Gastrocnemius medialis (tissue), 4 donors: ENCODE measurements at regions not wholly inside any gene's neighbourhood (a gene's known extent, or its start where the extent isn't known, plus 50 kb on each side); places are given as distances from the start of the nearest gene placed in this dataset.

Experiments used
- ATAC-seq, 2 donors: fragments of 150-250 bp; one replicate each; pipeline ENCODE4 v1.9.1; 2016
- DNase-seq, 2 donors: peaks; one replicate each; pipeline ENCODE4 v3.0.0-alpha.2; 2019
- H3K27ac ChIP-seq, 4 donors: fragments of 200-600 bp; sonication (generic); 1 replicate in 1 of 4; 2 replicates in 3 of 4; pipeline ENCODE4 v1.5.1; 2016 to 2018; ENCODE audit warnings: mild to moderate bottlenecking in 2 of 4, moderate library complexity in 1 of 4
- H3K27me3 ChIP-seq, 3 donors: fragments of 200-600 bp; sonication (generic) in 2 of 3; 1 replicate in 1 of 3; 2 replicates in 2 of 3; pipeline versions ENCODE4 v1.5.1 to v1.6.0; 2016 to 2019; ENCODE audit warnings: mild to moderate bottlenecking in 1 of 3, moderate library complexity in 1 of 3
- H3K36me3 ChIP-seq, 2 donors: fragments of 200-600 bp; sonication (generic) in 1 of 2; one replicate each; pipeline ENCODE4 v1.5.1; 2017 to 2018
- H3K4me1 ChIP-seq, 2 donors: fragments of 200-600 bp; sonication (generic) in 1 of 2; one replicate each; pipeline ENCODE4 v1.5.1; 2016 to 2017; ENCODE audit warnings: mild to moderate bottlenecking in 2 of 2
- H3K4me3 ChIP-seq, 4 donors: fragments of 200-600 bp; sonication (generic) in 3 of 4; 1 replicate in 1 of 4; 2 replicates in 3 of 4; pipeline ENCODE4 v1.5.1; 2016 to 2019; ENCODE audit warnings: mild to moderate bottlenecking in 2 of 4
- H3K9me3 ChIP-seq, 3 donors: fragments of 200-600 bp; sonication (generic) in 2 of 3; 1 replicate in 1 of 3; 2 replicates in 2 of 3; pipeline ENCODE4 v1.5.1; 2016 to 2019
- CTCF ChIP-seq, 5 experiments: fragments of 450-650 bp in 3 of 5; fragments of 200-600 bp in 2 of 5; sonication (generic) in 2 of 5; IDR thresholded peaks in 4 of 5; conservative IDR thresholded peaks in 1 of 5; 1 replicate in 4 of 5; 2 replicates in 1 of 5; pipeline ENCODE4 v1.5.1; 2016 to 2019; ENCODE audit warnings: antibody characterized with exemption in 5 of 5, mild to moderate bottlenecking in 3 of 5, moderate library complexity in 3 of 5
- POLR2A ChIP-seq, 2 donors: fragments of 450-650 bp; IDR thresholded peaks; one replicate each; pipeline ENCODE4 v1.6.1; 2017; ENCODE audit warnings: antibody characterized with exemption in 2 of 2, mild to moderate bottlenecking in 2 of 2, moderate library complexity in 2 of 2
- in situ Hi-C, 4 donors: fragments of 200-750 bp; cut with MboI; loops; one replicate each; pipeline versions ENCODE4 v1.15.0 to v1.8.0; 2017; ENCODE audit warnings: low sequenced_read_pairs in 4 of 4
- intact Hi-C: fragments of 100-400 bp; cut with DNase I; formaldehyde crosslinking; loops from one replicate; pipeline ENCODE4 v1.15.1; 2023; ENCODE audit warnings: low total_unique reads

GRCh38 chr1:147811273-147811672 is 50.9 kb upstream of the GJA5 start:
- no peak for DNase-seq
- ATAC-seq: no peak

DNA sequence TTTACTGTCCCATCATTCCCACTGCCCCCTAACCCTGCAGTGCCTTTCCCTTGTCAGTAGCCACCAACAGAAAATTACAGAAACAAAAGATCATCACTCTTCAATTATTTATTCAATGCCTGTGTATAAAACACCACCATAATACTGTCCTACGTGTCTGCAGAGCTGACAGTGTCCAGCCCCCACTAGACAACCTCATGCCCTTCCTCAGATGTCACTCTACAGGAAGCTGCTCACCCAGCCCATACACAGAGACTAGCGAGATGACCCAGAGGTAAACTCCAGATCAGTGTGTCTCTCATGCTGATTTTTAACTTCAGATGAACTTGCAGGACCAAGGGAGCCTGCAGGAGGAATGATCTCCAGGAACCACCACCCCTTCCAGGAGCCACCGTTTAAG is 51.3 kb upstream of the GJA5 start:
- no peak overlapping the region for H3K4me3 ChIP-seq
- no peaks in the 10 kb centered on the region for H3K27me3 ChIP-seq
- H3K4me1 ChIP-seq: no peaks in the 10 kb centered on the region
- no peak overlapping the region for H3K27ac ChIP-seq
- TF ChIP-seq CTCF (IDR thresholded peaks at IDR 0.05 in 4 of 5, conservative IDR thresholded peaks at IDR 0.05 in 1 of 5): no peak
- TF ChIP-seq POLR2A (IDR thresholded peaks at IDR 0.05): no peak
- DNase-seq (no peak), ATAC-seq (no peak)
- intact Hi-C loops (no loop called here), in situ Hi-C loops (no loop called here)
- no peaks in the 10 kb centered on the region for H3K36me3 ChIP-seq
- H3K9me3 ChIP-seq: no peaks in the 10 kb centered on the region

More at GRCh38 chr1:147811273-147811672, 50.9 kb upstream of the GJA5 start:
- no peak overlapping the region for H3K4me3 ChIP-seq
- in situ Hi-C loops (no loop called here), intact Hi-C loops (no loop called here)
- TF ChIP-seq POLR2A (IDR thresholded peaks at IDR 0.05): no peak
- TF ChIP-seq CTCF (IDR thresholded peaks at IDR 0.05 in 4 of 5, conservative IDR thresholded peaks at IDR 0.05 in 1 of 5): no peak
- H3K9me3 ChIP-seq: no peaks in the 10 kb centered on the region
- H3K27ac ChIP-seq: no peak overlapping the region
- no peaks in the 10 kb centered on the region for H3K4me1 ChIP-seq
- no peaks in the 10 kb centered on the region for H3K27me3 ChIP-seq
- H3K36me3 ChIP-seq: no peaks in the 10 kb centered on the region

DNA sequence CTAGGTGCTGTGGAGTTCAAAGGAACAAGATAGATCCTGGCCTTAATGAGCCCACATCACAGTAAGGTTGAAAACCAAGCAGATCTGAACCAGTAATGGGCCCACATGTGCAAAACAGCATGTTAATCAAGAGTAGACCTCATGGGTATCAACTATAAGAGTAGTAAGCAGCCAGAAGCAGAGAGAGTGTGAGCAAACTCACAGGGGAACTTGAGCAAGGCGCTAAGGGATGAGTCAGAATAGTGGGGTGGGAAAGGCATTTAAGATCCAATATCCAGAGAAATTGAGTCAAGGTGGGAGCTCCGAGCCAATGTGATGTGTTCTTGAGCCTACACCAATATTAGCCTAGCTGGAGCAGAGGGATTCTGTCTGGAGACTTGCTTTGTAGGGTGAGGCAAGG is 52.4 kb upstream of the GJA5 start:
- H3K9me3 ChIP-seq: no peaks in the 10 kb centered on the region
- intact Hi-C loops: no loop called here
- DNase-seq (no peak), ATAC-seq (no peak)
- no peaks in the 10 kb centered on the region for H3K36me3 ChIP-seq
- no peaks in the 10 kb centered on the region for H3K27me3 ChIP-seq
- no peaks in the 10 kb centered on the region for H3K4me1 ChIP-seq
- no peak overlapping the region for H3K27ac ChIP-seq
- TF ChIP-seq POLR2A (IDR thresholded peaks at IDR 0.05) (no peak), CTCF (IDR thresholded peaks at IDR 0.05 in 4 of 5, conservative IDR thresholded peaks at IDR 0.05 in 1 of 5) (no peak)
- in situ Hi-C loops: no loop called here
- H3K4me3 ChIP-seq: no peak overlapping the region

DNA sequence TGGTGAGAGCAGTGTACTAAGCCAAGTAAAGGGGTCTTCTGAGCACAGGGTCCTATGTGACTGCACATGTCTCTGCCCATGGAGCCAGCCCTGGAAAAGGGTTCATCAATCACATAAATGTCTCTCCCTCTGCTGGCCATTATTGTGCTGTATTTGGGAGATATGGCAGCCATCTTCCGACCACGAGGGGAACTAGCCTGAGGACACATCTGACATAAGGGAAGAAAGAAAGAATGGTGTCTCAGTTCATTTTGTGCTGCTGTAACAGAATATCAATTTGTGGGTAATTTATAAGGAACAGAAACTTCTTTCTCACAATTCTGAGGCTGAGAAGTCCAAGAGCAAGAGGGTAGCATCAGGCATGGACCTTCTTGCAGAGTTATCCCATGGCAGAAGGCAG is 55.1 kb upstream of the GJA5 start:
- intact Hi-C loops: no loop called here
- no peaks in the 10 kb centered on the region for H3K9me3 ChIP-seq
- TF ChIP-seq CTCF (IDR thresholded peaks at IDR 0.05 in 4 of 5, conservative IDR thresholded peaks at IDR 0.05 in 1 of 5): no peak
- TF ChIP-seq POLR2A (IDR thresholded peaks at IDR 0.05): no peak
- H3K36me3 ChIP-seq: no peaks in the 10 kb centered on the region
- in situ Hi-C loops: no loop called here
- no peaks in the 10 kb centered on the region for H3K4me1 ChIP-seq
- H3K27me3 ChIP-seq: no peaks in the 10 kb centered on the region
- no peak for DNase-seq
- no peak overlapping the region for H3K27ac ChIP-seq
- H3K4me3 ChIP-seq: no peak overlapping the region
- ATAC-seq: no peak

GRCh38 chr1:147820761-147821297 is 60.4 kb upstream of the GJA5 start:
- no peak for DNase-seq
- intact Hi-C loops: no loop called here

More at GRCh38 chr1:147820761-147821297, 60.4 kb upstream of the GJA5 start:
- no peaks in the 10 kb centered on the region for H3K27me3 ChIP-seq
- H3K4me1 ChIP-seq: no peaks in the 10 kb centered on the region
- no peak overlapping the region for H3K4me3 ChIP-seq
- ATAC-seq: no peak
- no peak overlapping the region for H3K27ac ChIP-seq
- H3K9me3 ChIP-seq: no peaks in the 10 kb centered on the region
- in situ Hi-C loops: no loop called here
- no peak for TF ChIP-seq CTCF (IDR thresholded peaks at IDR 0.05 in 4 of 5, conservative IDR thresholded peaks at IDR 0.05 in 1 of 5)
- no peak for TF ChIP-seq POLR2A (IDR thresholded peaks at IDR 0.05)
- no peaks in the 10 kb centered on the region for H3K36me3 ChIP-seq
